GM23248 (cell line): ENCODE measurements at regions not wholly inside any gene's neighbourhood (a gene's known extent, or its start where the extent isn't known, plus 50 kb on each side); places are given as distances from the start of the nearest gene placed in this dataset.
"Not testable (repeated sequence)": the region's sequence is repeated elsewhere in the genome, so short reads cannot be mapped to it uniquely, and the experiment has no call there.

Experiments used
- DNase-seq: peaks from one replicate; pipeline ENCODE4 v3.0.0-alpha.2; 2015
- H2AFZ ChIP-seq: fragments of 200-600 bp; sonication (generic); 2 replicates; pipeline ENCODE4 v1.6.1; 2016; ENCODE audit warnings: antibody characterized with exemption
- H3F3A ChIP-seq: fragments of 200-600 bp; sonication (generic); 2 replicates; pipeline ENCODE4 v1.6.1; 2016; ENCODE audit warnings: mild to moderate bottlenecking, antibody characterized with exemption, mixed run types; ENCODE audit not compliant: insufficient read depth
- H3K27ac ChIP-seq: fragments of 200-600 bp; sonication (generic); 2 replicates; pipeline ENCODE4 v1.5.1; 2016; ENCODE audit warnings: mild to moderate bottlenecking
- H3K27me3 ChIP-seq: fragments of 200-600 bp; sonication (generic); replicated peaks from 2 replicates; pipeline ENCODE4 v1.6.1; 2016; ENCODE audit warnings: mild to moderate bottlenecking; ENCODE audit not compliant: insufficient read depth
- H3K36me3 ChIP-seq: fragments of 200-600 bp; sonication (generic); 2 replicates; pipeline ENCODE4 v1.6.1; 2016; ENCODE audit warnings: low read depth, mild to moderate bottlenecking
- H3K4me1 ChIP-seq: fragments of 200-600 bp; sonication (generic); 2 replicates; pipeline ENCODE4 v1.6.1; 2016; ENCODE audit warnings: mild to moderate bottlenecking; ENCODE audit not compliant: insufficient read depth
- H3K4me2 ChIP-seq: fragments of 200-600 bp; sonication (generic); one replicate; pipeline ENCODE4 v1.6.1; 2016; ENCODE audit warnings: mild to moderate bottlenecking; ENCODE audit not compliant: unreplicated experiment
- H3K4me3 ChIP-seq: fragments of 200-600 bp; sonication (generic); 2 replicates; pipeline ENCODE4 v1.5.1; 2016; ENCODE audit warnings: mild to moderate bottlenecking
- H3K79me2 ChIP-seq: fragments of 200-600 bp; sonication (generic); 2 replicates; pipeline ENCODE4 v1.6.1; 2016; ENCODE audit warnings: mild to moderate bottlenecking; ENCODE audit not compliant: insufficient read depth
- H3K9ac ChIP-seq: fragments of 200-600 bp; sonication (generic); 2 replicates; pipeline ENCODE4 v1.6.1; 2016; ENCODE audit warnings: mild to moderate bottlenecking
- H3K9me2 ChIP-seq: fragments of 200-600 bp; sonication (generic); 2 replicates; pipeline ENCODE4 v1.6.1; 2016; ENCODE audit warnings: mixed run types, mild to moderate bottlenecking, moderate library complexity; ENCODE audit not compliant: insufficient read depth
- H3K9me3 ChIP-seq: fragments of 200-600 bp; sonication (generic); one replicate; pipeline ENCODE4 v1.6.1; 2017; ENCODE audit warnings: low read depth
- H4K20me1 ChIP-seq: fragments of 200-600 bp; sonication (generic); 2 replicates; pipeline ENCODE4 v1.6.0; 2016; ENCODE audit not compliant: insufficient read depth
- EZH2 ChIP-seq: fragments of 200-600 bp; sonication (generic); IDR thresholded peaks from 2 replicates; pipeline ENCODE4 v1.6.1; 2018; ENCODE audit warnings: antibody characterized with exemption, mild to moderate bottlenecking; ENCODE audit not compliant: insufficient read depth, poor library complexity, severe bottlenecking
- EZH2phosphoT487 ChIP-seq: fragments of 200-600 bp; sonication (generic); IDR thresholded peaks from 2 replicates; pipeline ENCODE4 v1.6.1; 2018; ENCODE audit warnings: antibody characterized with exemption, moderate library complexity, mild to moderate bottlenecking, low read depth; ENCODE audit not compliant: insufficient read depth
- WGBS, 2 experiments: methylation state at CpG; one replicate each; pipeline ENCODE4 v1.1.6; 2015 to 2017; ENCODE audit warnings: low lambda C conversion rate in 2 of 2, low coverage in 1 of 2; ENCODE audit errors: missing lambda C conversion rate in 2 of 2; 5-methylcytosine and 5-hydroxymethylcytosine counted together
- in situ Hi-C: fragments of 300-500 bp; cut with MboI; formaldehyde crosslinking; loops from 2 replicates; pipeline ENCODE4 v1.15.0; 2020

DNA sequence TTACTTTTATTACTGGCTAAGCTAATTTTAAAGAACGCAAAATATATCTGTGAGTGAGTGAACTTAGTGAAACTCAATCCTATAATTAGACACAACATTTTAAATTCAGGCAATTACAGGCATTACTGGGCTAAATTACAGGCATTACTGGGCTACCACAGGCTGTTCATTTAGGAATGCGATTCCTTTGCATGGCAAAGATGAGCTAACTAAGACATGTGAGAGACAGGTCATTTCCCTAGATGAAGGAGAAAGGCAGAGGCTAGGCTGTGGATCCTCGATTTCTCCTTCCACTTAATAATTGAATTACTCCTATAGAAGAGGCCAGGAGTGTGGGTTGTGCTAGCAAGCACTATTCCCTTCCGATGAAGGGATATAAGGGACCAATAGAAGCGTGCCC, 429.4 kb upstream of the LMO3 start:
- Histone ChIP-seq H3K9me2 (no peaks in the 10 kb centered on the region), H3K9me3 (peaks cover 3% of the 10 kb centered on the region), H3K4me2 (no peak overlapping the region), H3F3A (no peaks in the 10 kb centered on the region), H3K27me3 (no peaks in the 10 kb centered on the region), H3K27ac (no peak overlapping the region), H3K4me1 (no peaks in the 10 kb centered on the region), H3K36me3 (no peaks in the 10 kb centered on the region), H2AFZ (no peak overlapping the region), H4K20me1 (no peaks in the 10 kb centered on the region), H3K79me2 (no peaks in the 10 kb centered on the region), H3K4me3 (no peak overlapping the region), H3K9ac (no peak overlapping the region)
- 41% methylated on average over 5 of the region's 5 CpGs for WGBS, 2 experiments
- in situ Hi-C loops: no loop called here
- TF ChIP-seq EZH2 (no peak), EZH2phosphoT487 (no peak)
- DNase-seq: no peak

DNA sequence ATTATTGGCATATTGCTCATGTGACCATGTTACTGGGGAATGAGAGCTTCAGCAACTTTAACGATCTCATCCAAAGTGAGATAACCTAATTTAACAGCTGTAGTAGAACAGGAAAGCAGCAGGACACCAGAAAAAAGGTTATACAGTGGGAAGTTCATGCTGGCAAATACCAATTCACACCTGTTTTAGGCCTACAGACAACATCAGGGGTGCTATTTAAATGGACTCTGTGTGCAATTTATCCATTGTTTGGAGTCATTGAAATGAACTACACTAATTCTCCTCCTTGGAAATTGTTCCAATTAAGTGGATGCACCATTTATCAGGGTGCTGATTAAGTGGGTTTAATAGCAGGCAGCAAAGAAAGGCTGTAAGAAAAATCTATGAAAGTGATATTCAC, 424.4 kb upstream of the LMO3 start:
- Histone ChIP-seq H4K20me1 (no peaks in the 10 kb centered on the region), H3K9ac (no peak overlapping the region), H3K4me3 (no peak overlapping the region), H3K4me1 (no peaks in the 10 kb centered on the region), H3F3A (no peaks in the 10 kb centered on the region), H3K27ac (no peak overlapping the region), H2AFZ (no peak overlapping the region), H3K4me2 (no peak overlapping the region), H3K27me3 (no peaks in the 10 kb centered on the region), H3K9me2 (no peaks in the 10 kb centered on the region), H3K9me3 (peaks cover 3% of the 10 kb centered on the region), H3K36me3 (no peaks in the 10 kb centered on the region), H3K79me2 (no peaks in the 10 kb centered on the region)
- TF ChIP-seq EZH2: no peak
- no peak for TF ChIP-seq EZH2phosphoT487
- DNase-seq: no peak
- WGBS, 2 experiments: 13% methylated on average over 1 of the region's 1 CpG
- in situ Hi-C loops: no loop called here

DNA sequence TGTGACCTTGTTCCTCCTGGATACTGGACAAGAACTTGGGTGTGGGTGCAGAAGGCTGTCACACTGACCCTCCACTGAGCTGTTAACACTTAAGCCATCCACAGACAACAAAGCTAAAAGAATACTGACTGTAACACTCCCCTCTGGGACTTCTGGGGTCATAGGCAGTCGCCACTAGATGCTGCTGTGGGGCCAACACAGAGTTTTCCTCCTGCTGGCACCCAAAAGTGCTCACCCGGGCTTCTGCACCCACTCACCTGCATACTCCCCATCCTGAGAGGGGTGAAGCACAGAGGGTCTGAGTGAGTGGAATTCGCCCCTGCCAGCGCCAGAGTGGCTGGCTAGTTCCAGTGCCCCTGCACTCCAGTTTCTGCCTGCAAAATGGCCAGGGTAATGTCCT, 422.4 kb upstream of the LMO3 start:
- Histone ChIP-seq H3K9ac (no peak overlapping the region), H3K79me2 (no peaks in the 10 kb centered on the region), H3K4me2 (no peak overlapping the region), H4K20me1 (no peaks in the 10 kb centered on the region), H3F3A (no peaks in the 10 kb centered on the region), H3K9me3 (peaks cover 3% of the 10 kb centered on the region), H3K4me3 (no peak overlapping the region), H3K9me2 (no peaks in the 10 kb centered on the region), H3K27me3 (no peaks in the 10 kb centered on the region), H2AFZ (no peak overlapping the region), H3K4me1 (no peaks in the 10 kb centered on the region), H3K36me3 (no peaks in the 10 kb centered on the region), H3K27ac (no peak overlapping the region)
- WGBS, 2 experiments: 3 to 12% methylated on average over 4 of the region's 4 CpGs
- TF ChIP-seq EZH2 (no peak), EZH2phosphoT487 (no peak)
- in situ Hi-C loops: no loop called here
- no peak for DNase-seq

DNA sequence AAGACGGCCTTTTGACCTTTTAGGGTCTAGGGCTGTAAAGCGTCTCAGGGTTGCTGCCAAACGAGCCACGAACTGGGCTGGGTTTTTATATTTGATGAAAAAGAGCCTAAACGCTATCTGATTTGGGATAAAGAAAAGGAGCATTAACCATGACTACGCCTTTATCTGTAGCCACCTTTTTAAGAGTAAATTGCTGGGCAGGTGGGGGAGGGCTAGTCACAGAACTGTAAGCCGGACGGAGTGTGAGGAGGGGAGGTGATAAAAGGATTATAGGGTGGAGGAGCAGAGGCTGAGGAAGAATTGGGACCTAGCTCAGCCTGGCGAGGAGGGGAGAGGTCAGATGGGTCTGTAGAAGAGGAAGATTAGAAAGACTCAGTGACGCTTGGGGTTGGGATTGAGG, 419.5 kb upstream of the LMO3 start:
- H3K36me3 ChIP-seq, H3K79me2 ChIP-seq, H2AFZ ChIP-seq, H3K4me3 ChIP-seq, in situ Hi-C loops, H3K9me3 ChIP-seq, H3K9ac ChIP-seq, H3K4me1 ChIP-seq, DNase-seq, H3K4me2 ChIP-seq, H3F3A ChIP-seq, H4K20me1 ChIP-seq, H3K27ac ChIP-seq, H3K27me3 ChIP-seq, H3K9me2 ChIP-seq: not testable (repeated sequence)
- WGBS, 2 experiments: 39% methylated on average over 10 of the region's 10 CpGs

DNA sequence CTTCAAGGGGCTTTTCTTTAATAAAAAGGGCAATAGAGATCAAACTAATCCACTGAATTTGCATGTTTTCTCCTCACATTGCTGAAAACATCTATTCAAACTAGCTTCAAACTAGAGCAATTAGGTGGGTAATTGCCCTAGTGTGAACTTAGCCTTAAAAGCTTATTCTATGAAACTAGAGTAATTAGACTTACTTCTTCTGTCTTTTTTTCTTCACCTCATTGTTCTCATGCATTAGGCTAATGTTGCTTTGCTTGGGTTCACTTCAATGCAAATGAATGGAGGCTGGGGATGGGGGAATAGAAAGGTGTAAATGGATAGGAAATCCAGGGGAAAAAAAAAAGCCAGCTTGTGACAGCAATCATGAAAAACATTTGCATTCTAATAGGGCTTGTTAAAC, 414.8 kb upstream of the LMO3 start:
- no peaks in the 10 kb centered on the region for H3K9me2 ChIP-seq
- no peak overlapping the region for H3K27ac ChIP-seq
- H3K27me3 ChIP-seq: no peaks in the 10 kb centered on the region
- H3K4me3 ChIP-seq: no peak overlapping the region
- TF ChIP-seq EZH2phosphoT487: no peak
- H3K36me3 ChIP-seq: no peaks in the 10 kb centered on the region
- no peaks in the 10 kb centered on the region for H3K4me1 ChIP-seq
- no peak overlapping the region for H2AFZ ChIP-seq
- DNase-seq: no peak
- no peaks in the 10 kb centered on the region for H3K79me2 ChIP-seq
- no peaks in the 10 kb centered on the region for H3K9me3 ChIP-seq
- H3F3A ChIP-seq: no peaks in the 10 kb centered on the region
- H4K20me1 ChIP-seq: no peaks in the 10 kb centered on the region
- no peak overlapping the region for H3K4me2 ChIP-seq
- in situ Hi-C loops: no loop called here
- H3K9ac ChIP-seq: no peak overlapping the region
